ENCODE measurements at regions not wholly inside any gene's neighbourhood (a gene's known extent, or its start where the extent isn't known, plus 50 kb on each side); places are given as distances from the start of the nearest gene placed in this dataset.

DNA sequence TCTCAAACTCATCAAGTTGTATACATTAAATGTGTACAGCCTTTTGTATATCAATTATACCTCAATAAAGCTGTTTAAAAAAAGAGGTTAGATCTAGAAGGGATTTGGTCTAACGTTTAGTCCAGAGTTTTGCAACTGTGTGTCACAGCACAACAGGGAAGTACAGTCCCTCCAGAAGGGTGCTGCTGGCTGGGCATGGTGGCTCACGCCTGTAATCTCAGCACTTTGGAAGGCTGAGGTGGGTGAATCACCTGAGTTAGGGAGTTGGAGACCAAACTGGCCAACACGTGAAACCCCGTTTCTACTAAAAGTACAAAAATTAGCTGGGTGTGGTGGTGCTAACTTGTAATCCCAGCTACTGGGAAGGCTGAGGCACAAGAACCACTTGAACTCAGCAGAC, 78.3 kb upstream of the HAO2 start:
- TF ChIP-seq, protein P1, sequence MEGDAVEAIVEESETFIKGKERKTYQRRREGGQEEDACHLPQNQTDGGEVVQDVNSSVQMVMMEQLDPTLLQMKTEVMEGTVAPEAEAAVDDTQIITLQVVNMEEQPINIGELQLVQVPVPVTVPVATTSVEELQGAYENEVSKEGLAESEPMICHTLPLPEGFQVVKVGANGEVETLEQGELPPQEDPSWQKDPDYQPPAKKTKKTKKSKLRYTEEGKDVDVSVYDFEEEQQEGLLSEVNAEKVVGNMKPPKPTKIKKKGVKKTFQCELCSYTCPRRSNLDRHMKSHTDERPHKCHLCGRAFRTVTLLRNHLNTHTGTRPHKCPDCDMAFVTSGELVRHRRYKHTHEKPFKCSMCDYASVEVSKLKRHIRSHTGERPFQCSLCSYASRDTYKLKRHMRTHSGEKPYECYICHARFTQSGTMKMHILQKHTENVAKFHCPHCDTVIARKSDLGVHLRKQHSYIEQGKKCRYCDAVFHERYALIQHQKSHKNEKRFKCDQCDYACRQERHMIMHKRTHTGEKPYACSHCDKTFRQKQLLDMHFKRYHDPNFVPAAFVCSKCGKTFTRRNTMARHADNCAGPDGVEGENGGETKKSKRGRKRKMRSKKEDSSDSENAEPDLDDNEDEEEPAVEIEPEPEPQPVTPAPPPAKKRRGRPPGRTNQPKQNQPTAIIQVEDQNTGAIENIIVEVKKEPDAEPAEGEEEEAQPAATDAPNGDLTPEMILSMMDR (IDR thresholded peaks at IDR 0.05; ENCODE audit: low read depth, low read length): no peak
- Histone ChIP-seq H3K9me3 (ENCODE audit: control insufficient read depth, insufficient read depth, low read length) (no peaks in the 10 kb centered on the region), H3K27ac (ENCODE audit: low read depth, low read length) (no peak overlapping the region), H3K27me3 (ENCODE audit: control insufficient read depth, insufficient read depth, low read length) (peaks cover 6% of the 10 kb centered on the region), H3K4me3 (ENCODE audit: low read depth, low read length) (no peak overlapping the region)
- DNase-seq (ENCODE audit: low read depth, low spot score): no peak
- CTCF ChIA-PET: interaction anchor here (1.2 to 1.4 kb wide), 2 partner anchors 15 to 77 kb away, joined by 3 read pairs; no protein-coding TSS in a partner anchor
- POLR2A ChIA-PET: no interaction called here

DNA sequence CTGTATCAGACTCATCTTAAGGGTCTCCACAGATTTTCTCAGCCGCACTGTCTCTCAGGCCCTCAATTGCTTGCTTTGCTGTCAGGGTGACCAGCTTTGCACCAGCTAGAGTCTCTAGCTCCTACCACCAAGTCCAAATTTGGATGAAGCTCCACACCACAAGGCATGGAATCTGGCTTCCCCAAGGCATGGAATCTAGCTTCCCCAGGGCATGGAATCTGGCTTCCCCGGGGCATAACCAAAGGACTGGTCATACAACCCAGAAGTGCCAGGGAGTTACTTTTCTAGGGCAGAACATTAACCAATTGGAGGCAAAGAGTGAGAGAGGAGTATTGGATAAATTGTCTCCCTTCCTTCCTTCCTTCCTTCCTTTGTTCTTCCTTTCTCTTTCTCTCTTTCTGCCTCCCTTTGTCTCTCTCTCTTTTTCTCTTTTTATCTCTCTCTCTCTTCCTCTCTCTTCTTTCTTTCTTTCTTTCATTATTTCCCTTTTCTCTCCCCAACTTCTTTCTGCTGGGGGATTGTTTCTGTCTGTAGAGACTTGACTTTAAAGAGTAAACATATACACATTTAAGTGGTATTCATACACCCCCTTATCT, 76.9 kb upstream of the HAO2 start:
- TF ChIP-seq, protein P1 (IDR thresholded peaks at IDR 0.05; ENCODE audit: low read depth, low read length): no peak
- CTCF ChIA-PET: interaction anchor here (1.1 to 1.4 kb wide), 3 partner anchors 16 to 21 kb away, joined by 3 read pairs; no protein-coding TSS in a partner anchor
- Histone ChIP-seq H3K27ac (ENCODE audit: low read depth, low read length) (no peak overlapping the region), H3K27me3 (ENCODE audit: control insufficient read depth, insufficient read depth, low read length) (peaks cover 6% of the 10 kb centered on the region), H3K9me3 (ENCODE audit: control insufficient read depth, insufficient read depth, low read length) (no peaks in the 10 kb centered on the region), H3K4me3 (ENCODE audit: low read depth, low read length) (no peak overlapping the region)
- no peak for DNase-seq (ENCODE audit: low read depth, low spot score)
- POLR2A ChIA-PET: no interaction called here

DNA sequence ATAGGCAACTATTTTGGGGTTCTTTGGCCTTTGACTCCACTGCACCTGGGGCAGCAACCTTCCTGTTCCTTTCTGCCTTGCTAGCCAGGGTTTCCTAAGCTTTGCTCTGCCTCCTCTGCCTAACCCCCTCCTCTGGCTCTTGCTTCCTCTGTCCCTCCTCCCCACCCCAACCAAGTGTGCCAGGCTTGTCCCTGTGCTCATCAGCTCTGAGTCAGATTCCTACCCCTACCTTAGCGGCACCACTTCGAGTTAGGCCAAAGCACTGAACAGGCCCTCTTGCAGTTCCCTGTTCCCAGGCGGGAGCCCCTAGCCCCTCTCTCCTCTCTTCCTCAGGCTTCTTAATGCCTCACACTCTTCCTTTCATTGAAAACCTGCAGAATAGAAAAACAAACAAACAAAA, 74.8 kb upstream of the HAO2 start:
- ChIA-PET POLR2A (no interaction called here), CTCF (interaction anchor here (1.1 to 1.2 kb wide), 2 partner anchors 19 to 34 kb away, joined by 3 read pairs; no protein-coding TSS in a partner anchor)
- peaks cover 8% of the 10 kb centered on the region for H3K27me3 ChIP-seq (ENCODE audit: control insufficient read depth, insufficient read depth, low read length)
- H3K9me3 ChIP-seq (ENCODE audit: control insufficient read depth, insufficient read depth, low read length): no peaks in the 10 kb centered on the region
- TF ChIP-seq, protein P1 (IDR thresholded peaks at IDR 0.05; ENCODE audit: low read depth, low read length): no peak
- H3K4me3 ChIP-seq (ENCODE audit: low read depth, low read length): no peak overlapping the region
- no peak for DNase-seq (ENCODE audit: low read depth, low spot score)
- H3K27ac ChIP-seq (ENCODE audit: low read depth, low read length): no peak overlapping the region

DNA sequence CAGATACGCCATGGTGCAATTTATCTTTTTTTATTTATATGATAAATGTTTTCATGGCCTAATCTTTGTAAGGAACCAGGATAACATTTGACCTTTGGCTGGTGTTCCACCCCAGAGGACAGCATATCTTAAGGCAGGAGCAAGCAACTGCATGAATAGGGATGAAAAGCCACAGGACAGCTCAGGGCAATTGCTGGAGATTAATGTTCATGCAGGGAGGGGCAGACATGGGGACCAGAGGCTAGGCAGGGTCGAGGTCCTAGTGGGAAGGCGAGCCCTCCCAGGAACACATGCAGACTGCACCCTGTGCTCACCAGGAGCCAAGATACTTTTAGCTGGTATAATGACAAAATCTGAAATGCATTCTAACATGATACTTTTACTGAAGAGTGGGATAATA, 74.4 kb upstream of the HAO2 start:
- H3K4me3 ChIP-seq (ENCODE audit: low read depth, low read length): no peak overlapping the region
- ChIA-PET POLR2A (no interaction called here), CTCF (interaction anchor here (1.1 to 1.2 kb wide), 2 partner anchors 19 to 34 kb away, joined by 3 read pairs; no protein-coding TSS in a partner anchor)
- TF ChIP-seq, protein P1 (IDR thresholded peaks at IDR 0.05; ENCODE audit: low read depth, low read length): no peak
- peaks cover 8% of the 10 kb centered on the region for H3K27me3 ChIP-seq (ENCODE audit: control insufficient read depth, insufficient read depth, low read length)
- H3K9me3 ChIP-seq (ENCODE audit: control insufficient read depth, insufficient read depth, low read length): no peaks in the 10 kb centered on the region
- H3K27ac ChIP-seq (ENCODE audit: low read depth, low read length): no peak overlapping the region
- no peak for DNase-seq (ENCODE audit: low read depth, low spot score)

DNA sequence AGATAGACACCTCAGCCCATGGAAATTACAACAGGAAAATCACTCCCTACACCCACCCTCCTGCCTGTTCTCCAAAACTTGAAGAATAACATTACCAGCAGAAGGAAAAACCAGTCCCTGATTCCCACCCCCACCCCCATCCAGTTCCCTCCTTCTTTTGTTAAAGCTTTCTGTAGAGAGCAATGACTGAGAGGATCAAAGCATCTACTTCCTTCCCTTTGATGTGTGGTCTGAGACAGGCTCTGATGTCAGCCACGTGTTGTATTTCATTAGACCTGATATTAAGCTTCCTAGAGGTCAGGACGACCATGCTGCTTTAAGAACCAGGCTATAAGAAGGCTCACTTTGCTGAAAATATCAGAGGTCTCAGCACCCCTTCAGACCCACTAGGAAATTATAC, 73.9 kb upstream of the HAO2 start:
- DNase-seq (ENCODE audit: low read depth, low spot score): no peak
- POLR2A ChIA-PET: no interaction called here
- TF ChIP-seq, protein P1 (IDR thresholded peaks at IDR 0.05; ENCODE audit: low read depth, low read length): no peak
- Histone ChIP-seq H3K9me3 (ENCODE audit: control insufficient read depth, insufficient read depth, low read length) (no peaks in the 10 kb centered on the region), H3K27me3 (ENCODE audit: control insufficient read depth, insufficient read depth, low read length) (peaks cover 8% of the 10 kb centered on the region), H3K27ac (ENCODE audit: low read depth, low read length) (no peak overlapping the region), H3K4me3 (ENCODE audit: low read depth, low read length) (no peak overlapping the region)
- CTCF ChIA-PET: interaction anchor here (1.1 to 1.2 kb wide), 2 partner anchors 20 to 33 kb away, joined by 3 read pairs; no protein-coding TSS in a partner anchor
